SK-N-SH treated with all-trans-retinoic acid at 6 μM for 48 hours (cell line): ENCODE measurements at regions not wholly inside any gene's neighbourhood (a gene's known extent, or its start where the extent isn't known, plus 50 kb on each side); places are given as distances from the start of the nearest gene placed in this dataset.

Experiments
- ATAC-seq: fragments of 200-7000 bp; cut with Tn5 transposase; 3 replicates; pipeline ENCODE4 v1.9.1; 2020; ENCODE audit warnings: mild to moderate bottlenecking, moderate library complexity
- ARNTL ChIP-seq: fragments of 450-650 bp; formaldehyde crosslinking; IDR thresholded peaks from 2 replicates; pipeline ENCODE4 v1.5.0; 2020; ENCODE audit warnings: low read depth, mild to moderate bottlenecking, moderate library complexity, borderline replicate concordance
- BACH2 ChIP-seq: fragments of 250-450 bp; sonication (Bioruptor Pico); IDR thresholded peaks from 2 replicates; pipeline ENCODE4 v1.9.0; 2021; ENCODE audit warnings: mild to moderate bottlenecking, borderline replicate concordance
- CSDC2 ChIP-seq: fragments of 250-450 bp; sonication (Bioruptor Pico); IDR thresholded peaks from 2 replicates; pipeline ENCODE4 v1.5.0; 2020; ENCODE audit warnings: mild to moderate bottlenecking, moderate library complexity
- ESRRG ChIP-seq: fragments of 250-450 bp; sonication (Bioruptor Pico); IDR thresholded peaks from 2 replicates; pipeline ENCODE4 v1.6.1; 2021; ENCODE audit warnings: mild to moderate bottlenecking
- GLIS3 ChIP-seq: fragments of 250-450 bp; sonication (Bioruptor Pico); IDR thresholded peaks from 2 replicates; pipeline ENCODE4 v1.5.0; 2020; ENCODE audit warnings: mild to moderate bottlenecking, moderate library complexity
- ISL1 ChIP-seq: fragments of 250-450 bp; sonication (Bioruptor Pico); IDR thresholded peaks from 2 replicates; pipeline ENCODE4 v2.1.2; 2022; ENCODE audit warnings: mild to moderate bottlenecking, moderate library complexity
- OSR1 ChIP-seq: fragments of 250-450 bp; sonication (Bioruptor Pico); IDR thresholded peaks from 2 replicates; pipeline ENCODE4 v1.8.0; 2022; ENCODE audit warnings: moderate library complexity, mild to moderate bottlenecking, inconsistent platforms
- PPARA ChIP-seq: fragments of 250-450 bp; sonication (Bioruptor Pico); IDR thresholded peaks from 2 replicates; pipeline ENCODE4 v1.5.0; 2020; ENCODE audit warnings: mild to moderate bottlenecking, borderline replicate concordance
- RARB ChIP-seq: fragments of 250-450 bp; sonication (Bioruptor Pico); IDR thresholded peaks from 2 replicates; pipeline ENCODE4 v1.8.0; 2021; ENCODE audit warnings: mild to moderate bottlenecking, moderate library complexity
- SNAI2 ChIP-seq: fragments of 250-450 bp; sonication (Bioruptor Pico); IDR thresholded peaks from 2 replicates; pipeline ENCODE4 v1.5.0; 2020; ENCODE audit warnings: mild to moderate bottlenecking, moderate library complexity
- TCF4 ChIP-seq: fragments of 250-450 bp; sonication (Bioruptor Pico); IDR thresholded peaks from 2 replicates; pipeline ENCODE4 v1.8.0; 2021; ENCODE audit warnings: mild to moderate bottlenecking, moderate library complexity, borderline replicate concordance
- TOX ChIP-seq: fragments of 250-450 bp; sonication (Bioruptor Pico); IDR thresholded peaks from 2 replicates; pipeline ENCODE4 v1.8.0; 2021; ENCODE audit warnings: mild to moderate bottlenecking, moderate library complexity, borderline replicate concordance
- ZC3H10 ChIP-seq: fragments of 250-450 bp; sonication (Bioruptor Pico); IDR thresholded peaks from 2 replicates; pipeline ENCODE4 v1.5.1; 2021; ENCODE audit warnings: mild to moderate bottlenecking, moderate library complexity
- ZFP3 ChIP-seq: fragments of 250-450 bp; sonication (Bioruptor Pico); IDR thresholded peaks from 2 replicates; pipeline ENCODE4 v1.5.0; 2020; ENCODE audit warnings: mild to moderate bottlenecking, moderate library complexity
- ZFP30 ChIP-seq: fragments of 450-650 bp; formaldehyde crosslinking; IDR thresholded peaks from 2 replicates; pipeline ENCODE4 v1.5.0; 2022; ENCODE audit warnings: mild to moderate bottlenecking, moderate library complexity
- ZNF565 ChIP-seq: fragments of 450-650 bp; formaldehyde crosslinking; conservative IDR thresholded peaks from 2 replicates; pipeline ENCODE4 v1.5.0; 2020; ENCODE audit warnings: low read depth, mild to moderate bottlenecking, moderate library complexity
- ZNF70 ChIP-seq: fragments of 450-650 bp; formaldehyde crosslinking; IDR thresholded peaks from 2 replicates; pipeline ENCODE4 v1.5.0; 2020; ENCODE audit warnings: mild to moderate bottlenecking, moderate library complexity
- ZNF8 ChIP-seq: fragments of 450-650 bp; formaldehyde crosslinking; IDR thresholded peaks from 2 replicates; pipeline ENCODE4 v1.5.0; 2020; ENCODE audit warnings: mild to moderate bottlenecking, moderate library complexity
- TF ChIP-seq, protein P1 (sequence below): fragments of 250-450 bp; sonication (Bioruptor Pico); IDR thresholded peaks from 2 replicates; pipeline ENCODE4 v1.5.0; 2020; ENCODE audit warnings: mild to moderate bottlenecking, moderate library complexity
- TF ChIP-seq, protein P2 (sequence below): fragments of 250-450 bp; sonication (Bioruptor Pico); IDR thresholded peaks from 2 replicates; pipeline ENCODE4 v1.5.1; 2021; ENCODE audit warnings: mild to moderate bottlenecking, moderate library complexity
- TF ChIP-seq, protein P3 (sequence below): fragments of 250-450 bp; sonication (Bioruptor Pico); IDR thresholded peaks from 2 replicates; pipeline ENCODE4 v1.5.1; 2020; ENCODE audit warnings: low read depth, mild to moderate bottlenecking, moderate library complexity
- TF ChIP-seq, protein P4 (sequence below): fragments of 250-450 bp; sonication (Bioruptor Pico); IDR thresholded peaks from 2 replicates; pipeline ENCODE4 v1.8.0; 2021; ENCODE audit warnings: low read depth, mild to moderate bottlenecking, moderate library complexity, borderline replicate concordance
- TF ChIP-seq, protein P5 (sequence below): fragments of 250-450 bp; sonication (Bioruptor Pico); IDR thresholded peaks from 2 replicates; pipeline ENCODE4 v1.8.0; 2020; ENCODE audit warnings: mild to moderate bottlenecking, moderate library complexity, borderline replicate concordance

DNA sequence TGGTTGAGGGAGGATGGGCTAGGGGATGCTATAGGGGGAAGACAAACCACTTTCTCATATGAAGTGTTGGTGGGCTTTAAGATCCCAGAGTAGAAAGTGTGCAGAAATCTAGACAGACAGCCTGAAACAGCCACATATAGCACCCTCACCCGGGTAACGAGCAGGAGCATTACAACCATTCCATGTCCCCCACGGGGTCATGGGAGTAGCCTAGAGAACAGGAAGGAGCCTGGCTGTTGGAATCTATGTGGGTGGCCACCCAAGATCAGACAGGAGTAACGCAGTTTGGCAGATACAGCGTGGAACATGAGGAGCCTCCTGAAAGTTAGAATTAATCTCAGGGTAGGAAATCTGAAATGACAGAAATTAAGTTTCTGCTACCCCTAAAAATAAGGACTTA, 146.1 kb upstream of the RAI14 start:
- ATAC-seq, result no peak
- TF ChIP-seq ZNF8, result no peak
- TF ChIP-seq, protein P1, sequence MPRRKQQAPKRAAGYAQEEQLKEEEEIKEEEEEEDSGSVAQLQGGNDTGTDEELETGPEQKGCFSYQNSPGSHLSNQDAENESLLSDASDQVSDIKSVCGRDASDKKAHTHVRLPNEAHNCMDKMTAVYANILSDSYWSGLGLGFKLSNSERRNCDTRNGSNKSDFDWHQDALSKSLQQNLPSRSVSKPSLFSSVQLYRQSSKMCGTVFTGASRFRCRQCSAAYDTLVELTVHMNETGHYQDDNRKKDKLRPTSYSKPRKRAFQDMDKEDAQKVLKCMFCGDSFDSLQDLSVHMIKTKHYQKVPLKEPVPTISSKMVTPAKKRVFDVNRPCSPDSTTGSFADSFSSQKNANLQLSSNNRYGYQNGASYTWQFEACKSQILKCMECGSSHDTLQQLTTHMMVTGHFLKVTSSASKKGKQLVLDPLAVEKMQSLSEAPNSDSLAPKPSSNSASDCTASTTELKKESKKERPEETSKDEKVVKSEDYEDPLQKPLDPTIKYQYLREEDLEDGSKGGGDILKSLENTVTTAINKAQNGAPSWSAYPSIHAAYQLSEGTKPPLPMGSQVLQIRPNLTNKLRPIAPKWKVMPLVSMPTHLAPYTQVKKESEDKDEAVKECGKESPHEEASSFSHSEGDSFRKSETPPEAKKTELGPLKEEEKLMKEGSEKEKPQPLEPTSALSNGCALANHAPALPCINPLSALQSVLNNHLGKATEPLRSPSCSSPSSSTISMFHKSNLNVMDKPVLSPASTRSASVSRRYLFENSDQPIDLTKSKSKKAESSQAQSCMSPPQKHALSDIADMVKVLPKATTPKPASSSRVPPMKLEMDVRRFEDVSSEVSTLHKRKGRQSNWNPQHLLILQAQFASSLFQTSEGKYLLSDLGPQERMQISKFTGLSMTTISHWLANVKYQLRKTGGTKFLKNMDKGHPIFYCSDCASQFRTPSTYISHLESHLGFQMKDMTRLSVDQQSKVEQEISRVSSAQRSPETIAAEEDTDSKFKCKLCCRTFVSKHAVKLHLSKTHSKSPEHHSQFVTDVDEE, result no peak
- no peak for TF ChIP-seq TCF4 (CRISPR knock-in tag)
- no peak for TF ChIP-seq SNAI2
- no peak for TF ChIP-seq RARB
- TF ChIP-seq, protein P2, sequence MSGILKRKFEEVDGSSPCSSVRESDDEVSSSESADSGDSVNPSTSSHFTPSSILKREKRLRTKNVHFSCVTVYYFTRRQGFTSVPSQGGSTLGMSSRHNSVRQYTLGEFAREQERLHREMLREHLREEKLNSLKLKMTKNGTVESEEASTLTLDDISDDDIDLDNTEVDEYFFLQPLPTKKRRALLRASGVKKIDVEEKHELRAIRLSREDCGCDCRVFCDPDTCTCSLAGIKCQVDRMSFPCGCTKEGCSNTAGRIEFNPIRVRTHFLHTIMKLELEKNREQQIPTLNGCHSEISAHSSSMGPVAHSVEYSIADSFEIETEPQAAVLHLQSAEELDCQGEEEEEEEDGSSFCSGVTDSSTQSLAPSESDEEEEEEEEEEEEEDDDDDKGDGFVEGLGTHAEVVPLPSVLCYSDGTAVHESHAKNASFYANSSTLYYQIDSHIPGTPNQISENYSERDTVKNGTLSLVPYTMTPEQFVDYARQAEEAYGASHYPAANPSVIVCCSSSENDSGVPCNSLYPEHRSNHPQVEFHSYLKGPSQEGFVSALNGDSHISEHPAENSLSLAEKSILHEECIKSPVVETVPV (CRISPR knock-in tag), result no peak
- no peak for TF ChIP-seq GLIS3 (CRISPR knock-in tag)
- no peak for TF ChIP-seq ZC3H10 (CRISPR knock-in tag)
- no peak for TF ChIP-seq CSDC2 (CRISPR knock-in tag)
- TF ChIP-seq ESRRG, result no peak
- no peak for TF ChIP-seq ARNTL (CRISPR knock-in tag)
- no peak for TF ChIP-seq ZFP30 (CRISPR knock-in tag)
- TF ChIP-seq ZNF70, result no peak
- TF ChIP-seq, protein P3, sequence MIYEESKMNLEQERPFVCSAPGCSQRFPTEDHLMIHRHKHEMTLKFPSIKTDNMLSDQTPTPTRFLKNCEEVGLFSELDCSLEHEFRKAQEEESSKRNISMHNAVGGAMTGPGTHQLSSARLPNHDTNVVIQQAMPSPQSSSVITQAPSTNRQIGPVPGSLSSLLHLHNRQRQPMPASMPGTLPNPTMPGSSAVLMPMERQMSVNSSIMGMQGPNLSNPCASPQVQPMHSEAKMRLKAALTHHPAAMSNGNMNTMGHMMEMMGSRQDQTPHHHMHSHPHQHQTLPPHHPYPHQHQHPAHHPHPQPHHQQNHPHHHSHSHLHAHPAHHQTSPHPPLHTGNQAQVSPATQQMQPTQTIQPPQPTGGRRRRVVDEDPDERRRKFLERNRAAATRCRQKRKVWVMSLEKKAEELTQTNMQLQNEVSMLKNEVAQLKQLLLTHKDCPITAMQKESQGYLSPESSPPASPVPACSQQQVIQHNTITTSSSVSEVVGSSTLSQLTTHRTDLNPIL (CRISPR knock-in tag), result no peak
- no peak for TF ChIP-seq PPARA (CRISPR knock-in tag)
- no peak for TF ChIP-seq OSR1
- no peak for TF ChIP-seq BACH2 (CRISPR knock-in tag)
- no peak for TF ChIP-seq ZFP3
- no peak for TF ChIP-seq TOX (CRISPR knock-in tag)
- TF ChIP-seq ISL1, result no peak

DNA sequence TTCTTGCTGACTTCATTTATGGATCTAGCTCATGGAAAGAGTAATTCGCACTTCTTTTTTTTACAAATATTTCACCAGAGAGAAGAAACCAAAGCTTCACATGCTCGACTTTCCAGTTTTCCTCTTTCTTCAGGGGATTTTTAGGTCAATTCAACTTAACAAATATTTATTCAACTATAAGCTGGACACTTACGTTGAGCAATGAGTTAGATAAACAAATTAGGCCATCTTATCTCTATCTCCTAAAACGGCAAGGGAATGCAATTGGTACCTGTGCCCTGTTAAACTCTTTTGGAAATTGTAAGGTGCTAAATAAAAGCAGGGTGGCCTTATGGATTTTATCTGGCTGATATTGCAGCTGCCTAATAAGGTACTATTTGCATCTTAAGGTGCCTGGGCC, 145.1 kb upstream of the RAI14 start:
- TF ChIP-seq BACH2 (CRISPR knock-in tag) (no peak), RARB (no peak), ZNF565 (CRISPR knock-in tag) (no peak), ARNTL (CRISPR knock-in tag) (no peak)
- ATAC-seq, result no peak

DNA sequence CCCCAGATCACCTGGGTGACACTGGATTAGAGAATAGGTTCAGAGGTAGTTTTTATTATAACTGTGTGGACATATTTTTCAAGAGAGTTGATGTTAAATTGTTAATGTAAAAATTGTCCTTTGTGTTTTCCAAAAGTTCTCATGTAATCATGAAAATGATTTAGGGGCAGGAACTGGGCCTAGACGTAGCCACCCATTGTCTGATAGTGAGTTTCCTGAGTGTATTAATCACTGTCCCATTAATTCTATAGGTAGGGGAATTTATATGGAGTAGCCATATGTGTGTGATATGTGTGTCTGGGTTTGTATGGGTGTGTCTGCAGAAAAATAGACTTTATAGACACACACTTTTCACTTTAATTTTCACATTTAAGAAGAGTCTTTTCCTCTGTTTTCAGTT, 144.6 kb upstream of the RAI14 start:
- no peak for ATAC-seq
- TF ChIP-seq GLIS3 (CRISPR knock-in tag) (no peak), ZNF565 (CRISPR knock-in tag) (no peak), OSR1 (no peak), SNAI2 (no peak), BACH2 (CRISPR knock-in tag) (no peak), RARB (no peak), ARNTL (CRISPR knock-in tag) (no peak), TCF4 (CRISPR knock-in tag) (no peak), ZC3H10 (CRISPR knock-in tag) (no peak), ZFP30 (CRISPR knock-in tag) (no peak), ZNF70 (no peak), CSDC2 (CRISPR knock-in tag) (no peak), ESRRG (no peak)
- TF ChIP-seq, protein P3 (CRISPR knock-in tag), result no peak
- TF ChIP-seq, protein P2 (CRISPR knock-in tag), result no peak
- TF ChIP-seq, protein P4, sequence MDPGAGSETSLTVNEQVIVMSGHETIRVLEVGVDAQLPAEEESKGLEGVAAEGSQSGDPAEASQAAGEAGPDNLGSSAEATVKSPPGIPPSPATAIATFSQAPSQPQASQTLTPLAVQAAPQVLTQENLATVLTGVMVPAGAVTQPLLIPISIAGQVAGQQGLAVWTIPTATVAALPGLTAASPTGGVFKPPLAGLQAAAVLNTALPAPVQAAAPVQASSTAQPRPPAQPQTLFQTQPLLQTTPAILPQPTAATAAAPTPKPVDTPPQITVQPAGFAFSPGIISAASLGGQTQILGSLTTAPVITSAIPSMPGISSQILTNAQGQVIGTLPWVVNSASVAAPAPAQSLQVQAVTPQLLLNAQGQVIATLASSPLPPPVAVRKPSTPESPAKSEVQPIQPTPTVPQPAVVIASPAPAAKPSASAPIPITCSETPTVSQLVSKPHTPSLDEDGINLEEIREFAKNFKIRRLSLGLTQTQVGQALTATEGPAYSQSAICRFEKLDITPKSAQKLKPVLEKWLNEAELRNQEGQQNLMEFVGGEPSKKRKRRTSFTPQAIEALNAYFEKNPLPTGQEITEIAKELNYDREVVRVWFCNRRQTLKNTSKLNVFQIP (CRISPR knock-in tag), result no peak
- TF ChIP-seq, protein P5, sequence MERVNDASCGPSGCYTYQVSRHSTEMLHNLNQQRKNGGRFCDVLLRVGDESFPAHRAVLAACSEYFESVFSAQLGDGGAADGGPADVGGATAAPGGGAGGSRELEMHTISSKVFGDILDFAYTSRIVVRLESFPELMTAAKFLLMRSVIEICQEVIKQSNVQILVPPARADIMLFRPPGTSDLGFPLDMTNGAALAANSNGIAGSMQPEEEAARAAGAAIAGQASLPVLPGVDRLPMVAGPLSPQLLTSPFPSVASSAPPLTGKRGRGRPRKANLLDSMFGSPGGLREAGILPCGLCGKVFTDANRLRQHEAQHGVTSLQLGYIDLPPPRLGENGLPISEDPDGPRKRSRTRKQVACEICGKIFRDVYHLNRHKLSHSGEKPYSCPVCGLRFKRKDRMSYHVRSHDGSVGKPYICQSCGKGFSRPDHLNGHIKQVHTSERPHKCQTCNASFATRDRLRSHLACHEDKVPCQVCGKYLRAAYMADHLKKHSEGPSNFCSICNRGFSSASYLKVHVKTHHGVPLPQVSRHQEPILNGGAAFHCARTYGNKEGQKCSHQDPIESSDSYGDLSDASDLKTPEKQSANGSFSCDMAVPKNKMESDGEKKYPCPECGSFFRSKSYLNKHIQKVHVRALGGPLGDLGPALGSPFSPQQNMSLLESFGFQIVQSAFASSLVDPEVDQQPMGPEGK (CRISPR knock-in tag), result no peak
